Thyroid gland (tissue), 4 donors: ENCODE measurements at regions not wholly inside any gene's neighbourhood (a gene's known extent, or its start where the extent isn't known, plus 50 kb on each side); places are given as distances from the start of the nearest gene placed in this dataset.

ENCODE experiments used
- DNase-seq, 2 donors: peaks; one replicate each; pipeline ENCODE4 v3.0.0-alpha.2; 2019
- H3K27ac ChIP-seq, 3 donors: fragments of 200-600 bp; sonication (generic); 1 replicate in 2 of 3; 2 replicates in 1 of 3; pipeline ENCODE4 v1.5.1; 2016 to 2019; ENCODE audit warnings: mild to moderate bottlenecking in 1 of 3, moderate library complexity in 1 of 3
- H3K27me3 ChIP-seq: fragments of 200-600 bp; sonication (generic); one replicate; pipeline ENCODE4 v1.5.1; 2019
- H3K36me3 ChIP-seq, 2 donors: fragments of 200-600 bp; sonication (generic); one replicate each; pipeline ENCODE4 v1.5.1; 2016 to 2019
- H3K4me1 ChIP-seq, 2 donors: fragments of 200-600 bp; sonication (generic); one replicate each; pipeline ENCODE4 v1.5.1; 2017 to 2019
- H3K4me3 ChIP-seq, 3 donors: fragments of 200-600 bp; sonication (generic); replicated peaks in 1 of 3; 1 replicate in 2 of 3; 2 replicates in 1 of 3; pipeline ENCODE4 v1.5.1; 2016; ENCODE audit warnings: mild to moderate bottlenecking in 1 of 3
- H3K9me3 ChIP-seq: fragments of 200-600 bp; sonication (generic); one replicate; pipeline ENCODE4 v1.5.1; 2017
- CTCF ChIP-seq, 6 experiments: fragments of 200-600 bp in 3 of 6; fragments of 450-650 bp in 3 of 6; sonication (generic) in 3 of 6; IDR thresholded peaks; one replicate each; pipeline ENCODE4 v1.5.1; 2016 to 2019; ENCODE audit warnings: antibody characterized with exemption in 6 of 6, mild to moderate bottlenecking in 2 of 6, inconsistent platforms in 1 of 6, moderate library complexity in 1 of 6
- POLR2A ChIP-seq, 2 donors: fragments of 450-650 bp; IDR thresholded peaks; one replicate each; pipeline ENCODE4 v1.6.1; 2017; ENCODE audit warnings: antibody characterized with exemption in 2 of 2, mild to moderate bottlenecking in 2 of 2, moderate library complexity in 1 of 2
- WGBS, 2 donors: methylation state at CpG; one replicate each; pipeline ENCODE4 v1.1.5; 2017; 5-methylcytosine and 5-hydroxymethylcytosine counted together
- intact Hi-C: fragments of 100-400 bp; cut with DNase I; formaldehyde crosslinking; loops from one replicate; pipeline ENCODE4 v1.15.1; 2023

- Histone ChIP-seq H3K27ac (no peak overlapping the region), H3K4me1 (no peaks in the 10 kb centered on the region), H3K9me3 (no peaks in the 10 kb centered on the region), H3K27me3 (no peaks in the 10 kb centered on the region), H3K36me3 (no peaks in the 10 kb centered on the region), H3K4me3 (no peak overlapping the region)
- no peak for DNase-seq
- intact Hi-C loops = no loop called here
- 85 to 87% methylated on average over 5 of the region's 5 CpGs for WGBS, 2 donors
- TF ChIP-seq POLR2A (IDR thresholded peaks at IDR 0.05) (no peak), CTCF (IDR thresholded peaks at IDR 0.05) (no peak)
These were observed 170.8 kb upstream of the C11orf87 start for GRCh38 chr11:109251230-109251629.

GRCh38 chr11:109264128-109264527 lies 157.9 kb upstream of the C11orf87 start:
- H3K27ac ChIP-seq = no peak overlapping the region
- DNase-seq = no peak

GRCh38 chr11:109267293-109268095 lies 154.5 kb upstream of the C11orf87 start:
- H3K4me3 ChIP-seq = no peak overlapping the region
- H3K27me3 ChIP-seq = no peaks in the 10 kb centered on the region
- H3K27ac ChIP-seq = no peak overlapping the region
- TF ChIP-seq POLR2A (IDR thresholded peaks at IDR 0.05) (no peak), CTCF (IDR thresholded peaks at IDR 0.05) (no peak)
- DNase-seq = no peak
- no peaks in the 10 kb centered on the region for H3K4me1 ChIP-seq
- H3K9me3 ChIP-seq = no peaks in the 10 kb centered on the region
- intact Hi-C loops = no loop called here
- H3K36me3 ChIP-seq = no peaks in the 10 kb centered on the region
- WGBS, 2 donors = 35 to 47% methylated on average over 2 of the region's 2 CpGs

More at GRCh38 chr11:109264128-109264527, 157.9 kb upstream of the C11orf87 start:
- TF ChIP-seq CTCF (IDR thresholded peaks at IDR 0.05) (no peak), POLR2A (IDR thresholded peaks at IDR 0.05) (no peak)
- Histone ChIP-seq H3K4me3 (no peak overlapping the region), H3K27me3 (no peaks in the 10 kb centered on the region), H3K4me1 (no peaks in the 10 kb centered on the region), H3K9me3 (no peaks in the 10 kb centered on the region), H3K36me3 (no peaks in the 10 kb centered on the region)
- intact Hi-C loops = no loop called here
- WGBS, 2 donors = 83 to 89% methylated on average over 1 of the region's 1 CpG

GRCh38 chr11:109275931-109276330 lies 146.1 kb upstream of the C11orf87 start:
- intact Hi-C loops = no loop called here
- Histone ChIP-seq H3K36me3 (no peaks in the 10 kb centered on the region), H3K9me3 (no peaks in the 10 kb centered on the region), H3K27me3 (no peaks in the 10 kb centered on the region), H3K4me1 (no peaks in the 10 kb centered on the region), H3K4me3 (no peak overlapping the region), H3K27ac (no peak overlapping the region)
- no peak for DNase-seq
- WGBS, 2 donors = 47 to 48% methylated on average over 2 of the region's 2 CpGs
- no peak for TF ChIP-seq CTCF (IDR thresholded peaks at IDR 0.05)
- TF ChIP-seq POLR2A (IDR thresholded peaks at IDR 0.05) = no peak

- WGBS, 2 donors = 59 to 81% methylated on average over 2 of the region's 2 CpGs
These were observed 136.5 kb upstream of the C11orf87 start for GRCh38 chr11:109285465-109285864.

More at GRCh38 chr11:109285465-109285864, 136.5 kb upstream of the C11orf87 start:
- H3K27me3 ChIP-seq = no peaks in the 10 kb centered on the region
- TF ChIP-seq CTCF (IDR thresholded peaks at IDR 0.05) (no peak), POLR2A (IDR thresholded peaks at IDR 0.05) (no peak)
- DNase-seq = no peak
- intact Hi-C loops = no loop called here
- H3K4me3 ChIP-seq = no peak overlapping the region
- no peaks in the 10 kb centered on the region for H3K9me3 ChIP-seq
- no peaks in the 10 kb centered on the region for H3K4me1 ChIP-seq
- H3K36me3 ChIP-seq = no peaks in the 10 kb centered on the region
- H3K27ac ChIP-seq = no peak overlapping the region
